ENCODE measurements at regions not wholly inside any gene's neighbourhood (a gene's known extent, or its start where the extent isn't known, plus 50 kb on each side); places are given as distances from the start of the nearest gene placed in this dataset.

GRCh38 chr5:121121786-121122185, 657.7 kb downstream of the PRR16 start:
- TF ChIP-seq CTCF (IDR thresholded peaks at IDR 0.05) = no peak
- no peak for TF ChIP-seq POLR2AphosphoS5 (IDR thresholded peaks at IDR 0.05)
